GM12865 (cell line): ENCODE measurements at regions not wholly inside any gene's neighbourhood (a gene's known extent, or its start where the extent isn't known, plus 50 kb on each side); places are given as distances from the start of the nearest gene placed in this dataset.

Experiments
- DNase-seq: peaks from one replicate; pipeline ENCODE4 v3.0.0; 2010; ENCODE audit warnings: low read depth
- H3K4me3 ChIP-seq: 2 replicates; pipeline ENCODE4 v1.5.1; 2011; ENCODE audit warnings: mild to moderate bottlenecking, low read depth, low read length, control low read depth
- TF ChIP-seq, protein P1 (sequence below): IDR thresholded peaks from 2 replicates; pipeline ENCODE4 v1.5.1; 2011; ENCODE audit warnings: low read length, control low read depth, low read depth, inconsistent platforms; ENCODE audit not compliant: insufficient read depth; ENCODE audit errors: missing control alignments

DNA sequence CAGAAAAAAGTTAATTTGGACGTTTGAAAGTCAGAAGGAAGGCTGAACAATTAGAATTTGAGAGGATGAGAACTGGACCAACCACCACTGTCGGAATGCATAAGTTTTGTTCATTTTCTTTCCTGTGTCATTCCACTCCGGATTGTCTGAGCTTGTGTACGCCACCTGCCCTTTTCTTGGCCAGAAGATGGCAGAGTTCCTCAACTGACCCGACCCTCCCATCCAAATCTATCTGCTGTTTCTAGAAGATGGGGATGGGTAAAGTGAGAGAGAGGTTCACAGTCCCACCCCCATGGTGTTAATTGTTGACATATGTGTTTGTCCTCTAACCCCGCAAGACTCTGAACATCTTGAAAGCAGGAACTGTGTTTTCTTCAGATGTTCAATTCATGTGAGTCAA, 388.0 kb downstream of the VRK1 start:
- peak; percentile 61 for DNase-seq
- TF ChIP-seq, protein P1, sequence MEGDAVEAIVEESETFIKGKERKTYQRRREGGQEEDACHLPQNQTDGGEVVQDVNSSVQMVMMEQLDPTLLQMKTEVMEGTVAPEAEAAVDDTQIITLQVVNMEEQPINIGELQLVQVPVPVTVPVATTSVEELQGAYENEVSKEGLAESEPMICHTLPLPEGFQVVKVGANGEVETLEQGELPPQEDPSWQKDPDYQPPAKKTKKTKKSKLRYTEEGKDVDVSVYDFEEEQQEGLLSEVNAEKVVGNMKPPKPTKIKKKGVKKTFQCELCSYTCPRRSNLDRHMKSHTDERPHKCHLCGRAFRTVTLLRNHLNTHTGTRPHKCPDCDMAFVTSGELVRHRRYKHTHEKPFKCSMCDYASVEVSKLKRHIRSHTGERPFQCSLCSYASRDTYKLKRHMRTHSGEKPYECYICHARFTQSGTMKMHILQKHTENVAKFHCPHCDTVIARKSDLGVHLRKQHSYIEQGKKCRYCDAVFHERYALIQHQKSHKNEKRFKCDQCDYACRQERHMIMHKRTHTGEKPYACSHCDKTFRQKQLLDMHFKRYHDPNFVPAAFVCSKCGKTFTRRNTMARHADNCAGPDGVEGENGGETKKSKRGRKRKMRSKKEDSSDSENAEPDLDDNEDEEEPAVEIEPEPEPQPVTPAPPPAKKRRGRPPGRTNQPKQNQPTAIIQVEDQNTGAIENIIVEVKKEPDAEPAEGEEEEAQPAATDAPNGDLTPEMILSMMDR = peak; percentile 52
- no peak overlapping the region for H3K4me3 ChIP-seq

DNA sequence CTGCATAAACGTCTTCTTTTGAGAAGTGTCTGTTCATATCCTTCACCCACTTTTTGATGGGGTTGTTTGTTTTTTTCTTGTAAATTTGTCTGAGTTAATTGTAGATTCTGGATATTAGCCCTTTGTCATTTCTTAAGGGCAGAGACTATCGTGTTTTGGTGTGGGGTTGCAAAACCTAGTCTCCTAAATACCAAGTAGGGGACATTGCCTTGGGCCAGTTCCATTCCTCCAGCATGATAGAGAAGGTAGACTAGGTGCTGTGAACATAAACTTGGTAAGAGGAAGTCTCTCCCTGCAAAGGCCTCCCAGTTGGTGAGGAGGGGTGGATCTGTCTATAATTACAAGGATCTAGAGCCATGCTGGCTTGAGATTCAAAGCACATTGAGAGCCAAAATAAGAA, 390.7 kb downstream of the VRK1 start:
- no peak for DNase-seq
- no peak overlapping the region for H3K4me3 ChIP-seq
- TF ChIP-seq, protein P1 = no peak

DNA sequence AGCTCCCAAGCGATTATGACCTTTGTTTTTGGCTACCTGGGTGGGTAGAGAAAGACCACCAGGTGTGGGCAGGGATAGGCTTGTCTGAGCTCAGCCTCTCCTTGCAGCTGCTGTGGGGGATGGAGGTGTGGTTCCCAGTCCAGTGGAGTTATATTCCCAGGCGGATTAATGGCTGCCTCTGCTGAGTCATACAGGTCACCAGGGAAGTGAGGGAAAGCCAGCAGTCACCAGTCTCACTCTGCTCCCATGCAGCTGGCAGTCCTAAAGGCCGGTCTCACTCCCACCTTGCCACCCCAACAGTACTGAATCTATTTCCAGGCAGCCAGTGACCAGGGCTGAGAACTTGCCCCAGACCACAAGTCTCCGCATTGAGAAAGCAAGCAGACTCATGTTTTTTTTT, 399.2 kb downstream of the VRK1 start:
- H3K4me3 ChIP-seq = no peak overlapping the region
- DNase-seq = no peak
- TF ChIP-seq, protein P1 = no peak

DNA sequence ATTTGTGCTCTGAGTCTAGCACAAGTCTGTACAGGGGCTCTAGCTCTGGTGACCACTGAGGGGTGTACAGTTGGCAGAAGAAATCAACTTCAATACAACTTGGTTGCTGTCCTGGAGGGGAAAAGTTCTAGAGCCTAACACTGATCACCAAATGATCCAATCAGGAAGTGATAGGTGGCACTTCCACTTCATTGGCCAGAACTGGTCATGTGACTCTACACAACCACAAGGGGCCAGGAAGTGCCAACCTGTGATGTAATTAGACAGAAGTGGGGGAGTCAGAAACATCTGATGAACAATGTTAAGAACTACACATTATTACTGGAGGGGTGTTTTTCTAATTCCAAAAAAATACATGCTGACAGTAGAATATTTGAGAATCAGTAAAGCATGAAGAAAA, 401.6 kb downstream of the VRK1 start:
- no peak overlapping the region for H3K4me3 ChIP-seq
- peak; percentile 31 for DNase-seq
- TF ChIP-seq, protein P1 = no peak

DNA sequence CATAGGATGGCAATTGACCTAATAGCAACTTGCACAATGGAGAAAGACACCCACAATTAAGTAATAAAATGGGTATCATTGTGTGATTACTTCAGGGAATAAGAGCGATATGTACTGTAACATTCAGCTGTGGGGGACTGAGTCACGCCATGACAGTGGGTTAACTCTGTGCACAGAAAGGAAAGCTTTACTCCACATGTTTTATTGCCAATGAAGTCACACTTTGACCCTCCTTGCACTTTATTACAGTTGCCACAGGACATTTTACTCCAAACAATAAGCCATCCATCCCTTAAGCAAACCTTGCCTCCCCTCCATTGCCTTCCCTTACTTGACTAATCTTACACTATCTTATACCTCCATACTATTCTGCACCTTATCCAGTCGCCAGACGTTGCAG, 403.1 kb downstream of the VRK1 start:
- TF ChIP-seq, protein P1 = no peak
- no peak overlapping the region for H3K4me3 ChIP-seq
- DNase-seq = no peak

DNA sequence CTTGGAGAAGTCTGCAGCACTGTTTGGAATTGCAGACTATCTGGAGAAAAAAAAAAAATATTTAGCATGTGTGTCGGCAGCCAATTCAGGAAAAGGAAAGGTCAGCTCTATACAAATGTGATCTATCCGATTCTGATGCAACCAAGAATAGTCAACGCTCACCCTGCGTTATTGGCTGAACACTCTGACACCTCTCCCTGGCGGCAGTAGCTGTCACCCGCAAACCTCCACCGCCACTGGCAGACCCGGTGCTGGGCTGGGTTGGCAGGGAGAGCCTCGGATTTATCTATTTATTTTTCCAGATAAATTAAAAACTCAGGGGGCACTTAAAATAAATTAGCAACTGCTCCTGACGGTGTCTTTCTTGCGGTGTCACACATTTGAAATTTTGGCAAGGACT, 409.7 kb downstream of the VRK1 start:
- TF ChIP-seq, protein P1 = no peak
- no peak overlapping the region for H3K4me3 ChIP-seq
- no peak for DNase-seq

DNA sequence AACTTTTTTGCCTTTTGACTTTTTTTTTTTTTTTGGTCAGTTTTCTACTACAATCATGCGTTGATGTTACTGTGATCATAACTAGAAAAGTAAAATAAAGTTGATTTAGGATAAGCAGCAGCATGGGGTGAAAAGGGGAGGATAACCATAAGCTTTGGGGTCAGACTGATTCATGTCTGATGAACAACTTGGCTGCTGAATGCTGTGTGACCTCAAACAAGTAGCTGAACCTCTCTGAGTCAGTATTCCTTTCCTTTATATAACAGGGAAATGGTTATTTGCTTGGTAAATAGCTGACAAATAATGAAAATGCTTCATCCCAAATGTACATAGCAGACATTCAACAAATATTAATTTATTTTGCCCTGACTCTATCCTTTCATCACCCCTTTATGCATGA, 413.0 kb downstream of the VRK1 start:
- DNase-seq = no peak
- no peak overlapping the region for H3K4me3 ChIP-seq
- TF ChIP-seq, protein P1 = no peak
